ENCODE measurements at regions not wholly inside any gene's neighbourhood (a gene's known extent, or its start where the extent isn't known, plus 50 kb on each side); places are given as distances from the start of the nearest gene placed in this dataset.

DNA sequence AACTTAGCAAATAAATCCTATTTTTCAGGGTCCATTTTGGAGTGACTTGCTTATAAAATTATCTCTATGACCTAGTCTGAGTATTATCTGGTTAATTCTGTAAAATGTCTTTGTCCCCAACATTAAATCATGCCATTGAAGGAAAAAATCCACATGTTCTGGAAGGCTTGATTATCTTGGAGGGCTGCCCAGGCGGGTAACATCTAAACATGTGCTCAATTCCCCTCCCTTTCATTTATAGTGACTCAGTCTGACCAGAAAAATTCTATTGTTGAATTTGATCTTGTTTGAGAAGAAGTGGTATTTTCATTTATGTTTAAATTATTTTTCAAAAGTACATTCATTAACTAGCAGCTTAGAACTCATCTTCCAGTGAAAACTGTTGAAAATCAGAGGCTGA is 55.4 kb upstream of the SLC10A7 start:
- no peak for TF ChIP-seq POLR2A (IDR thresholded peaks at IDR 0.05)
- TF ChIP-seq, protein P1, sequence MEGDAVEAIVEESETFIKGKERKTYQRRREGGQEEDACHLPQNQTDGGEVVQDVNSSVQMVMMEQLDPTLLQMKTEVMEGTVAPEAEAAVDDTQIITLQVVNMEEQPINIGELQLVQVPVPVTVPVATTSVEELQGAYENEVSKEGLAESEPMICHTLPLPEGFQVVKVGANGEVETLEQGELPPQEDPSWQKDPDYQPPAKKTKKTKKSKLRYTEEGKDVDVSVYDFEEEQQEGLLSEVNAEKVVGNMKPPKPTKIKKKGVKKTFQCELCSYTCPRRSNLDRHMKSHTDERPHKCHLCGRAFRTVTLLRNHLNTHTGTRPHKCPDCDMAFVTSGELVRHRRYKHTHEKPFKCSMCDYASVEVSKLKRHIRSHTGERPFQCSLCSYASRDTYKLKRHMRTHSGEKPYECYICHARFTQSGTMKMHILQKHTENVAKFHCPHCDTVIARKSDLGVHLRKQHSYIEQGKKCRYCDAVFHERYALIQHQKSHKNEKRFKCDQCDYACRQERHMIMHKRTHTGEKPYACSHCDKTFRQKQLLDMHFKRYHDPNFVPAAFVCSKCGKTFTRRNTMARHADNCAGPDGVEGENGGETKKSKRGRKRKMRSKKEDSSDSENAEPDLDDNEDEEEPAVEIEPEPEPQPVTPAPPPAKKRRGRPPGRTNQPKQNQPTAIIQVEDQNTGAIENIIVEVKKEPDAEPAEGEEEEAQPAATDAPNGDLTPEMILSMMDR (IDR thresholded peaks at IDR 0.05), result no peak
- Histone ChIP-seq H3K4me3 (no peak overlapping the region), H3K36me3 (ENCODE audit: low read depth, missing control alignments) (no peaks in the 10 kb centered on the region), H3K9me3 (no peaks in the 10 kb centered on the region), H3K27me3 (no peaks in the 10 kb centered on the region), H3K27ac (no peak overlapping the region), H3K4me1 (no peaks in the 10 kb centered on the region)
- intact Hi-C loops (cut with DNase I; ENCODE audit: low total_unique reads), result no loop called here
- WGBS, 2 donors, result 46 to 76% methylated on average over 1 of the region's 1 CpG
- no peak for DNase-seq

DNA sequence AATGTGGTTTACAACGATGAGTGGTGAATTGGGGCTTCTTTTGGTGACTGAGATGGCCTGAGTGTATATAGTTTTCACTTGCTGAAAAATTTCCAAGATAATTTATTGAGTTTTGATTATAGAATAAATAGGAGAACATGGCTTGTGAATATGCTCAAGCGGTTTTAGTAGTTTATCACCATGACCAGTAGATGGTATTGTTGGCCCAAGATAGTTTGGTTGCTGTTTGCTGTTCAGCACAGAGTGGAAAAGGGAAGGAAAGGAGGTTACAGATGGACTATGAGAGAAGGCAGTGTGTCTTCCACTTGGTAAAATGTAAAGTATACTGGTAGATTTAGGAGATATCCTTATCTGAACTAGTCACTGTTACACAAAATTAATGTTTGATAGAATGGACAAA is 55.8 kb upstream of the POU4F2 start:
- no peak for DNase-seq
- no peak overlapping the region for H3K4me3 ChIP-seq
- H3K27me3 ChIP-seq, result no peaks in the 10 kb centered on the region
- no peaks in the 10 kb centered on the region for H3K4me1 ChIP-seq
- no peaks in the 10 kb centered on the region for H3K36me3 ChIP-seq (ENCODE audit: low read depth, missing control alignments)
- no peaks in the 10 kb centered on the region for H3K9me3 ChIP-seq
- no peak overlapping the region for H3K27ac ChIP-seq
- no peak for TF ChIP-seq POLR2A (IDR thresholded peaks at IDR 0.05)
- TF ChIP-seq, protein P1 (IDR thresholded peaks at IDR 0.05), result peak in 1 of 3 experiments; percentile 6
- intact Hi-C loops (cut with DNase I; ENCODE audit: low total_unique reads), result no loop called here
- 54 to 66% methylated on average over 2 of the region's 2 CpGs for WGBS, 2 donors

DNA sequence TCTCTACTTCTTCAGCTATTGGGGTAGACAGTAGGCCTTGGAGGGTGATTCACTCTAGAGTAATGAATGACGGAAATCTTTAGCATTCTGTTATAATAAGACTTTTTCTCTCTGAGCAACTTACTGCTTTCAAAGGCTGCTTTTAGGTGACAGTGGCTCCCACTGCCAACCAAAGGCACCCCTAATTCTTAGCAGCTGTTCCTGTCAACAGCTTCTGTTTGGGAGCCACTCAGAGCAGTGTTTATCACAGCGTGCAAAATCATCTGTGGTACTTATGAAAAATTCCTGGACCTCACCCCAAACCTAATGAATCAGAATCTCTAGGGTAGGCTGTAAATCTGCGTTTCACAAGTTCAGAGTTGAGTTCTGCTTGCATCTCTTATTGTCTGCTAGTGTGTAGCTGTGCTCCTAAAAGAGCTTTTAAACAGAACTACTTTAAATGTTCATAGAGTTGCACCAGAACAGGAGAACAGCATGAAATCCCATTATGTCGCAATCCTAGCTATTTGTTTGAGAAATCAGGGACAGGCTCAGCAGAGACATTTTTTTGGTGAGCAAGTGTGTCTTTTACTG is 52.8 kb upstream of the POU4F2 start:
- no peak for DNase-seq
- 75 to 81% methylated on average over 4 of the region's 4 CpGs for WGBS, 2 donors

More for the DNA sequence above, 52.8 kb upstream of the POU4F2 start:
- Histone ChIP-seq H3K27ac (no peak overlapping the region), H3K27me3 (no peaks in the 10 kb centered on the region), H3K4me3 (no peak overlapping the region), H3K4me1 (no peaks in the 10 kb centered on the region), H3K9me3 (no peaks in the 10 kb centered on the region), H3K36me3 (ENCODE audit: low read depth, missing control alignments) (no peaks in the 10 kb centered on the region)
- TF ChIP-seq POLR2A (IDR thresholded peaks at IDR 0.05), result no peak
- TF ChIP-seq, protein P1 (IDR thresholded peaks at IDR 0.05), result no peak
- intact Hi-C loops (cut with DNase I; ENCODE audit: low total_unique reads), result no loop called here

Small RNA genes in the stretch of these regions (small RNA-seq; reads per million reads assigned to genes)
- gene RNU1-44P, result 0 reads per million in 2 donors
